ENCODE measurements at regions not wholly inside any gene's neighbourhood (a gene's known extent, or its start where the extent isn't known, plus 50 kb on each side); places are given as distances from the start of the nearest gene placed in this dataset.

DNA sequence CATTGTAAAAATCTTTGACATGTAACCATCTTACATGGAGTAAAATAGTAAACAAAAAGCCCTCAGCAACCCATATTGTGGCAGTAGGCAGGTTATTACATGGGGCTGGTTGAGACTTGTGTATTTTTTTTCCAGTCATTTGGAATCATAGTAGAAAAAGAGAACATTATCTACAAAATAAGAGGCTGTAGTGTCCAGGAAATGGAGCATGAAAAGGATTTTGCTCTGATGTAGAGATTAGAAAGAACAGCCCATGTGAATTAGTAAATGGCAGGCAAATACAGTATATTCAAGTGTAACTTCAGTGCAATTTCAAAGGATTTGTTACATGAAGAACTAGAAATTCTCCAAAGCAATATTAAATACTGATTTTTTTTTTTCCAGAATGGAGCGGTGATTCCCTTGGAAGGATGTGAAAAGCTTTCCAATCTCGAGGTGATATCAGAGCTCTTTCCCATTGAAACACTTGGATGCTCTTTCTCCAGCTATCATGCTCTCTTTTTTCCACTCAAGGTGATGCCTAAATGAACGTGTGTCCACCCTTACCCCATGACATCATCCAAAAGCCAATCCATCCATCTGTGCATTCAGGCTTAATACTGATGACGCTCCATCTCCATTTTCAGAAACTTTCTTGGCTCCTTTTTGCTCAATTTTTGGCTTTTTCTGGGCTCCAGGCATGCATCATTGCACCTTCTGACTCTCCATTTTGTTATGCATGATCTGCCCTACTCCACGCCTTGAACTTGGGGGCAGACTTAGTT, 1034.7 kb downstream of the TYW1 start:
- no peak overlapping the region for H2AFZ ChIP-seq (ENCODE audit: low read length)
- H3K27ac ChIP-seq (ENCODE audit: low read depth, low read length), result no peak overlapping the region
- no peaks in the 10 kb centered on the region for H3K27me3 ChIP-seq (ENCODE audit: insufficient read depth, low read length)
- no peak for DNase-seq (ENCODE audit: insufficient read length, low spot score, missing footprints)
- H3K36me3 ChIP-seq (ENCODE audit: insufficient read depth, low read length), result no peaks in the 10 kb centered on the region
- H3K4me1 ChIP-seq (ENCODE audit: insufficient read depth, low read length), result no peaks in the 10 kb centered on the region
- H3K79me2 ChIP-seq (ENCODE audit: insufficient read depth, low read length), result no peaks in the 10 kb centered on the region
- H4K20me1 ChIP-seq (ENCODE audit: insufficient read depth, low read length), result no peaks in the 10 kb centered on the region
- no peak for TF ChIP-seq CTCF (IDR thresholded peaks at IDR 0.05; ENCODE audit: extremely low read depth, low read depth, low read length)
- no peaks in the 10 kb centered on the region for H3K9me3 ChIP-seq (ENCODE audit: low read depth, low read length)
- no peak overlapping the region for H3K4me2 ChIP-seq (ENCODE audit: insufficient read depth, low read length)
- no peak overlapping the region for H3K4me3 ChIP-seq (ENCODE audit: insufficient read depth, low read length)

- Histone ChIP-seq H3K36me3 (ENCODE audit: insufficient read depth, low read length) (no peaks in the 10 kb centered on the region), H2AFZ (ENCODE audit: low read length) (no peak overlapping the region), H3K9me3 (ENCODE audit: low read depth, low read length) (no peaks in the 10 kb centered on the region), H3K27me3 (ENCODE audit: insufficient read depth, low read length) (no peaks in the 10 kb centered on the region), H3K27ac (ENCODE audit: low read depth, low read length) (no peak overlapping the region), H3K4me2 (ENCODE audit: insufficient read depth, low read length) (no peak overlapping the region), H4K20me1 (ENCODE audit: insufficient read depth, low read length) (no peaks in the 10 kb centered on the region), H3K4me3 (ENCODE audit: insufficient read depth, low read length) (no peak overlapping the region), H3K79me2 (ENCODE audit: insufficient read depth, low read length) (no peaks in the 10 kb centered on the region), H3K4me1 (ENCODE audit: insufficient read depth, low read length) (no peaks in the 10 kb centered on the region)
- TF ChIP-seq CTCF (IDR thresholded peaks at IDR 0.05; ENCODE audit: extremely low read depth, low read depth, low read length), result no peak
- DNase-seq (ENCODE audit: insufficient read length, low spot score, missing footprints), result no peak
Observed at GRCh38 chr7:68038621-68039314, 1042.1 kb downstream of the TYW1 start.

- H3K27me3 ChIP-seq (ENCODE audit: insufficient read depth, low read length), result no peaks in the 10 kb centered on the region
- H3K9me3 ChIP-seq (ENCODE audit: low read depth, low read length), result no peaks in the 10 kb centered on the region
- no peaks in the 10 kb centered on the region for H3K79me2 ChIP-seq (ENCODE audit: insufficient read depth, low read length)
- H3K36me3 ChIP-seq (ENCODE audit: insufficient read depth, low read length), result no peaks in the 10 kb centered on the region
- TF ChIP-seq CTCF (IDR thresholded peaks at IDR 0.05; ENCODE audit: extremely low read depth, low read depth, low read length), result no peak
- no peaks in the 10 kb centered on the region for H4K20me1 ChIP-seq (ENCODE audit: insufficient read depth, low read length)
- no peak overlapping the region for H2AFZ ChIP-seq (ENCODE audit: low read length)
- H3K4me2 ChIP-seq (ENCODE audit: insufficient read depth, low read length), result no peak overlapping the region
- H3K27ac ChIP-seq (ENCODE audit: low read depth, low read length), result no peak overlapping the region
- DNase-seq (ENCODE audit: insufficient read length, low spot score, missing footprints), result peak; percentile 65
- no peaks in the 10 kb centered on the region for H3K4me1 ChIP-seq (ENCODE audit: insufficient read depth, low read length)
- no peak overlapping the region for H3K4me3 ChIP-seq (ENCODE audit: insufficient read depth, low read length)
Observed at GRCh38 chr7:68041554-68041953, 1044.9 kb downstream of the TYW1 start.

DNA sequence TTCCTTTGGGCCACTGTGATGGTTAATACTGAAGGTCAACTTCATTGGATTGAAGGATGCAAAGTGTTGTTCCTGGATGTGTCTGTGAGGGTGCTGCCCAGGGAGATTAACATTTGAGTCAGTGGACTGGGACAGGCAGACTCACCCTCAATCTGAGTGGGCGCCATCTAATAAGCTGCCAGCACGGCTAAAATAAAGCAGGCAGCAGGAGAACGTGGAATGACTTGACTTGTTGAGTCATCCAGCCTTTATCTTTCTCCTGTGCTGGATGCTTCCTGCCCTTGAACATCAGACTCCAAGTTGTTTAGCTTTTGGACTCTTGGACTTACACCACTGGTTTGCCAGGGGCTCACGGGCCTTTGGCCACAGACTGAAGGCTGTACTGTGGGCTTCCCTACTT, 1046.9 kb downstream of the TYW1 start:
- Histone ChIP-seq H3K9me3 (ENCODE audit: low read depth, low read length) (no peaks in the 10 kb centered on the region), H3K4me1 (ENCODE audit: insufficient read depth, low read length) (no peaks in the 10 kb centered on the region), H4K20me1 (ENCODE audit: insufficient read depth, low read length) (no peaks in the 10 kb centered on the region), H2AFZ (ENCODE audit: low read length) (no peak overlapping the region), H3K4me3 (ENCODE audit: insufficient read depth, low read length) (no peak overlapping the region), H3K27me3 (ENCODE audit: insufficient read depth, low read length) (no peaks in the 10 kb centered on the region), H3K79me2 (ENCODE audit: insufficient read depth, low read length) (no peaks in the 10 kb centered on the region), H3K36me3 (ENCODE audit: insufficient read depth, low read length) (no peaks in the 10 kb centered on the region), H3K27ac (ENCODE audit: low read depth, low read length) (no peak overlapping the region), H3K4me2 (ENCODE audit: insufficient read depth, low read length) (no peak overlapping the region)
- TF ChIP-seq CTCF (IDR thresholded peaks at IDR 0.05; ENCODE audit: extremely low read depth, low read depth, low read length), result no peak
- no peak for DNase-seq (ENCODE audit: insufficient read length, low spot score, missing footprints)

All from osteoblast (primary cell).